DMS 273 (cell line): ENCODE measurements at regions not wholly inside any gene's neighbourhood (a gene's known extent, or its start where the extent isn't known, plus 50 kb on each side); places are given as distances from the start of the nearest gene placed in this dataset.
A peak's percentile ranks its signal among the peaks of the same experiment; 100 is the strongest.
"Not testable (repeated sequence)": the region's sequence is repeated elsewhere in the genome, so short reads cannot be mapped to it uniquely, and the experiment has no call there.

Experiments used
- DNase-seq: peaks from one replicate; lab custom pipeline; 2025; ENCODE audit not compliant: unreplicated experiment; lab: John Stamatoyannopoulos, UW

GRCh38 chrX:74181976-74182375, 122.0 kb upstream of the ZCCHC13 start:
- not testable (repeated sequence) for DNase-seq

DNA sequence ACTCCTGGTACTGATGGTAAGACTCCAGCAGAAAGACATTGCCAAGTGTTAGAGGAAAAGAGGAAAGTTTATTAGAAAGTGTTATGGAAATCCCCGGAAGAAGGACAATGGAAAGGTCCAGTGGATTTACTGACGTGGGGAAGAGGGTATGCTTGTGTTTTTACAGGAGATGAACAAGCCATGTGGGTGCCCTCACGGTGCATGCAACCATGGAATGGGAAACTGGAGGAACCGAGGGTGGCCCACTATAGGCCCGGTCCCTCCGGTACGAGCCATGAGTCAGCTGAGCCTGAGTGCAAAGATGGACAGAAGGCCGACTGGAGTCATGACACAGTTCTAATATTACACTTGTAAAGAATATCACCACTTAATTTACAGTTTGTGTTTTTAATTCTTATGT, 123.3 kb upstream of the ZCCHC13 start:
- no peak for DNase-seq

DNA sequence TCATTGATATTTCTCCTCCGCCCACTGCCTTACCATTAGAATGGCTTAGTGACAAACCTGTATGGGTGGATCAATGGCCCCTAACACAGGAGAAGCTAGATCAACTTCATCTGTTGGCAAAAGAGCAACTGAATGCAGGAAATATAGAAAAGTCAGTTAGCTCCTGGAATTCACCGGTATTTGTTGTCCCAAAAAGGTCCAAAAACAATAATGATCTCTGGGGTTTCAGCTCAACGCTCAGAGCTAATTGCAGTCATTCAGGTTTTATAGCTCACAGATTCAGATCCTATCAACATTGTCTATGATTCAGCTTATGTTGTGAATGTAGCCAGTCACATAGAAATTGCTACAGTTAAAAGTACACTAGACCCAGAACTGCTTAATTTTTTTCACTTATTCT, 124.0 kb upstream of the ZCCHC13 start:
- DNase-seq, result no peak

DNA sequence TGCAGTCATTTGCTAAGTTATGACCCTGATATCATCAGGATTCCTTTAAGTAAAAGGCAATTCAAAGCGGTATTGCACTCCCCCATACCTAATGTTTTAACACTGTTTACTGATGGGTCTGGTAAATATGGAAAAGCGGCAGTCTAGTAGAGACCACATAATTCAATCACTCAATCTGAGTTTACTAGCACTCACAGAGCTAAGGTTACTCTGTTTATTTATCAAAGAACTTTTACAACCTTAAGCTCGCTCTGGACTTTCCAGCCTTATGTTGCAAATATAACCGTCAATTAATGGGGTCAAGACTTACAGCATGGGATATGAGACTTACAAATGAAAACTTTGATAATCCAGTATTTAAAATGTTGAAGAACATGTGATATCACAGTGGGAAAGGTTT, 124.5 kb upstream of the ZCCHC13 start:
- no peak for DNase-seq

DNA sequence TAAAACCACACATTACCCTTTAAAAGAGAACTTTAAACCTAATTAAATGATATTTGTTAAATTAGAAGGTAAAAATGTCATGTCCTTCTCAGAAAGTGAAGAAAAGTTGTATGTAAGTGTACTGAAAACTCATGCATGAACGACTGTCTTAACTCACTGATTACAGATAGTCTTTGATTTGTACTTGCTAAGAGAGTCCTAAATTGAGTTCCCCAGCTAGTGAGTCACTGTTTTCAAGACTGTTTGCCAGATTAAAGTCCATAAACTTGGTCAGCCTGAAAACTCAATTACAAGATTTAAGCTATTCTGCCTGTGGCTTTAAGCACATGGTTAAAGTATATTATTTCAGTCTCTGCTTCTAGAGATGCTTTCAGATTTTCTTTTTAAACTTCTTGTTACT, 124.9 kb upstream of the ZCCHC13 start:
- DNase-seq, result no peak

- DNase-seq, result no peak
Observed at GRCh38 chrX:74178536-74178935, 125.4 kb upstream of the ZCCHC13 start.

DNA sequence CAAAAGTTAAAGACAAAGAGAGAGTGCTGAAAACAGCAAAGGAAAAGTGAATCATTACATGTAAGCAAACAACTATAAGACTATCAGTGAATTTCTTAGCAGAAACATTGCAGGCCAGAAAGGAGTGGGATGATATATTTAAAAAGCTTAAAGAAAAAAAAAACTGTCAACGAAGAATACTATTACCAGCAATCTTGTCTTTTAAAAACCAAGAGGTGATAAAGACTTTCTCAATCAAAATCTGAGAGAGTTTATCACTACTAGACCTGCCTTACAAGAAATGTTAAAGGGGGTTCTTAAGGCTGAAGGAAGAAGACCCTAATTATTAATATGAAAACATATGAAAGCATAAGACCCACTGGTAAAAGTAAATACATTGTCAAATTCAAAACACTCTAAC, 132.5 kb upstream of the ZCCHC13 start:
- no peak for DNase-seq

GRCh38 chrX:74162199-74162598, 141.8 kb upstream of the ZCCHC13 start:
- DNase-seq, result no peak

GRCh38 chrX:74160816-74161215, 143.2 kb upstream of the ZCCHC13 start:
- no peak for DNase-seq

- no peak for DNase-seq
Observed at GRCh38 chrX:74160358-74160757, 143.6 kb upstream of the ZCCHC13 start.

DNA sequence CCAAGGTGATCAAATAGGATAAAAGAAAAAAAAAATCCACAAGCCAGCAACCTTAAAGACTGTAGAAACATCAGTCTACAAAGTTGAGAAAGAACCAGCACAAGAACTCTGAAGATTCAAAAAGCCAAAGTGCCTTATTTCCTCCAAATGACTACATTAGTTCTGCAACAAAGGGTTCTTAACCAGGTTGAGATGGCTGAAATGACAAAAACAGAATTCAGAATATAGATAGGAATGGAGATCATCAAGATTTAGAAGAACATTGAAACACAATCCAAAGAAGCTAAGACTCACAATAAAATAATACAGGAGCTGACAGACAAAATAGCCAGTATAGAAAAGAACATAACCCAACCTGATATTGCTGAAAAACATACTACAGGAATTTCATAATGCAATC, 156.5 kb upstream of the ZCCHC13 start:
- no peak for DNase-seq

DNA sequence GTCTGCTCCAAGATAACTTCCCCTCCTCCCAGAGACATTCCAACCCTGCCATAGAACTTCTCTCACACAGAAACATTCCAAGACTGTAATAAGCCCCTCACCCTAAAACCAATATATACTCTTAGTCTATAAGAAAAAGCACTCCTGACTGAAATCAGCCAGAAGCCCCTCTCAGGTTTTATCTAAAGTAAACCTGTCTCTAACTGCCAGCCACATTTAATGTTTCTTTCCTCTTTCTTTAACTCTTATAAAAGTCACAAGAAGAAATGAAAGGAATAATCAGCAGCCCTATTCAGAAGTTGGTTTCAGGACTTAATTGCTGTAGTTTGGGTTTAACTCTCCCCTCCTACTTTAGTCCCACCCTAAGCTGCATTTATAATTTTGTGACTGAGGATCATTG, 165.0 kb upstream of the ZCCHC13 start:
- DNase-seq, result no peak

GRCh38 chrX:74133156-74133796, 170.7 kb upstream of the ZCCHC13 start:
- DNase-seq, result peak; percentile 88

- no peak for DNase-seq
Observed at GRCh38 chrX:74132280-74132679, 171.7 kb upstream of the ZCCHC13 start.

DNA sequence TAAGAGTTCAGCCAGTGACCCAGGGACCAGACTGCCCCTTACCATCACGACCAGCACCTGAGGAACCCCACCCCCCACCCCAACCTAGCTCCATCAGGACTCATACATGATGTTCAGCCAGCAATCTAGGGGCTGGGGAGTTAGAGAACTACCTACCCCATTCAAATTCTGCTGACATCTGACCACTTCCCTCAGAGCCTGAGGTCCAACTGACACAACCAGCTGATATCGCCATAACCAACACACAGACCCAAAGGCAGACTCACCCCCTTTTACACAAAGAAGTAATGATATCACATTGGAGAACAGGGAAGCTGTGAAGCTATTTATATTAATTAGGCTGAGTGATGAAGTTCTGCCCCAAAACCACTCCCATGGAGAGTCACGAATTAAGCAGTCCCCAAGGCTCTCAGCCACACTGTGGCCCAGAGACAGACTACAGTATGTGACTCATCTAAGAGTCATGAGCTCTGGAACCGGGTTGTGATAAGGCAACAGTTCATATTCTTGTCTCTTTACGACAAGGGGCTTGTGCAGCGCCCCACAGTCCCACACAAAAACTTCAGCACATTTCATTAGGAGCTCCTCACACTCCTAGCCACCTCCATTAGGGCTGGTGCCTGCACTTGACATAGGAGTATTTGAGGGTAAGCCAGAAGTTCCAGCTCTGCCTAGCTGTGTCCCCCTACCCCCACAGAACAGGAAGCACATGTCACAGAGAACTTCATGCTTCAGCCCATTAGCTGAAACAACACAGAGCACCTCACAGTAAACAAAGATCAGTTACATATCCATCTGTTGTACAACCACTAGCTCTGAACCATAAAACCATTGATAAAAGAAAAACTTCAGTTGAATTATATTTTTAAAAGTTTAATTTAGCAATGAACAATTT, 184.7 kb upstream of the ZCCHC13 start:
- DNase-seq, result peak; percentile 30

- no peak for DNase-seq
Observed at GRCh38 chrX:74117962-74118902, 185.7 kb upstream of the ZCCHC13 start.

GRCh38 chrX:74111245-74111644, 192.7 kb upstream of the ZCCHC13 start:
- DNase-seq, result no peak

DNA sequence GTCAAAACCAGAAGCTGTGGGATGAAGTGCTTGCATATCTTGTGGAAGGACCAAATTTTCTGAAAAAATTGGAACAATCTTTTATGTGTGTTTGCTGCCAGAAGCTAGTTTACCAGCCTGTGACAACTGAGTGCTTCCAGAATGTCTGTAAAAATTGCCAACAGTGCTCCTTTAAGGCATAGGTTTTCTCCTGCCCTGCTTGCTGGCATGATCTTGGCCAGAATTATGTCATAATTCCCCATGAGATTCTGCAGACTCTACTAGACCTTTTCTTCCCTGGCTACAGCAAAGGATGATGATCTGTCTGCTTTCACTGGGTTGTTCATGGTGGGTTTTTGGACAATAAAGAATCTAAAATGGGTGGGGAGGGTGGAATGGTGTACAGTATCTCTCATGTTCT, 196.3 kb upstream of the ZCCHC13 start:
- no peak for DNase-seq

DNA sequence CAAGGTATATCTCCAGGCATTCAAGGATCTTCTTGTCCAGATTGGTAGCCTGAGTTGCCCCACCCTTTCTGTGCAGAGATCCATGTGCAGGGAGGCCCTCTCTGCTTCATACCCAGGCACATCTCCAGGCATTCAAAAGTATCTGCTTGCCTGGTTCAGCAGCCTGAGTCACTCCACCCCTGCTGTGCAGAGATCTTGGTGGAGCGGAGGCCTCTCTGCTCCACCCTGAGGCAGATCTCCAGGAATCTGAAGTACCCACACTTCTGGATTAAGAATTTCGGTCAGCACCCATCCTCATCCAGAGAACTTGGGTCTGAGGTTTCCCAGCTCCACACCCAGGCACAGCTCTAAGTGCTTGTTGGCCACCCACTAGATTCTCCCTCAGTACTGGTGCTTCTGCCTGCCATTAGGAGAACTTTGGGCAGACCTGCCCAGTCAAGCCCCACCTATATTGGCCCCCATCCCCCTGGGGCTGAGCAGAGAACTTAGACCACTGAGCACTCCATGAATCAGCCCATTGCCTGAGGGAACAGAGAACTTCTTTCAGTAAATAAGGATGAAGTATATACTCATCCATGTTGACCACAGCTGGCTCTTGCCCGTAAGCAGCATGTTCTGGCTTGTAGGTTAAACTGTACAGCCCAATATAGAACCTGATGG, 199.5 kb upstream of the ZCCHC13 start:
- no peak for DNase-seq

DNA sequence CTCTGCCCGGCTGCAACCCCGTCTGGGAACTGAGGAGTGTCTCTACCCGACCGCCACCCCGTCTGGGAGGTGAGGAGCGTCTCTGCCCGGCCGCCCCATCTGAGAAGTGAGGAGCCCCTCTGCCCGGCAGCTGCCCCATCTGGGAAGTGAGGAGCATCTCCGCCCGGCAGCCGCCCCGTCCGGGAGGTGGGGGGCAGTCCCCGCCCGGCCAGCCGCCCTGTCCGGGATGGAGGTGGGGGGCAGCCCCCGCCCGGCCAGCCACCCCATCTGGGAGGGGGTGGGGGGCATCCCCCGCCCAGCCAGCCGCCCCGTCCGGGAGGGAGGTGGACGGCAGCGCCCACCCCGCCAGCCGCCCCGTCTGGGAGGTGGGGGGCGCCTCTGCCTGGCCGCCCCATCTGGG, 205.6 kb upstream of the ZCCHC13 start:
- DNase-seq, result not testable (repeated sequence)

DNA sequence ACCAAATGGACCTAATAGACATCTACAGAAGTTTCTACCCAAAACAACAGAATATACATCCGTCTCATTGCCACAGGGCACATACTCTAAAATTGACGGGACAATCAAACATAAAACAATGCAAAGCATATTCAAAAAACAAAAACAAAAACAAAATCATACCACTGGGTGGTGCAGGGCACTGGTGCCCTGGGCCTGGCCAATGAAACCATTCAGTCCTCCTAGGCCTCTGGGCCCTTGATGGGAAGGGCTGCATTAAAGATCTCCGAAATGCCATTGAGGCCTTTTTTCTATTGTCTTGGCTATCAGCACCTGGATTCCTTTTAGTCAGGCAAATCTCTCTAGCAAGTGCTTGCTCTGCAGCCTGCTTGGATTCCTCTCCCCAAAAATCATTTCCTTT, 213.9 kb upstream of the ZCCHC13 start:
- no peak for DNase-seq
